ENCODE measurements at regions not wholly inside any gene's neighbourhood (a gene's known extent, or its start where the extent isn't known, plus 50 kb on each side); places are given as distances from the start of the nearest gene placed in this dataset.

- TF ChIP-seq POLR2AphosphoS5 (IDR thresholded peaks at IDR 0.05; ENCODE audit: low read depth) (no peak), REST (IDR thresholded peaks at IDR 0.05; ENCODE audit: insufficient replicate concordance, low read depth) (no peak), CTCF (IDR thresholded peaks at IDR 0.05; ENCODE audit: insufficient read depth, low read length) (no peak), GABPA (IDR thresholded peaks at IDR 0.05; ENCODE audit: low read depth) (no peak), SPI1 (IDR thresholded peaks at IDR 0.05; ENCODE audit: borderline replicate concordance, low read depth) (no peak)
- Histone ChIP-seq H3K4me3 (replicated peaks; ENCODE audit: insufficient read depth, low read length) (no peak overlapping the region), H3K27ac (replicated peaks) (no peak overlapping the region), H3K27me3 (ENCODE audit: insufficient read depth, poor library complexity, severe bottlenecking) (no peaks in the 10 kb centered on the region)
- no peak for DNase-seq (ENCODE audit: low read depth in 1 of 2, low spot score in 1 of 2)
Measured at GRCh38 chr22:48251629-48252028, 1489.2 kb downstream of the TBC1D22A start.

GRCh38 chr22:48250937-48251530 lies 1488.6 kb downstream of the TBC1D22A start:
- no peak for DNase-seq (ENCODE audit: low read depth in 1 of 2, low spot score in 1 of 2)
- H3K27me3 ChIP-seq (ENCODE audit: insufficient read depth, poor library complexity, severe bottlenecking), result no peaks in the 10 kb centered on the region
- TF ChIP-seq SPI1 (IDR thresholded peaks at IDR 0.05; ENCODE audit: borderline replicate concordance, low read depth) (no peak), REST (IDR thresholded peaks at IDR 0.05; ENCODE audit: insufficient replicate concordance, low read depth) (no peak), CTCF (IDR thresholded peaks at IDR 0.05; ENCODE audit: insufficient read depth, low read length) (no peak), GABPA (IDR thresholded peaks at IDR 0.05; ENCODE audit: low read depth) (no peak), POLR2AphosphoS5 (IDR thresholded peaks at IDR 0.05; ENCODE audit: low read depth) (no peak)
- no peak overlapping the region for H3K27ac ChIP-seq (replicated peaks)
- H3K4me3 ChIP-seq (replicated peaks; ENCODE audit: insufficient read depth, low read length), result no peak overlapping the region

GRCh38 chr22:48250286-48250895 lies 1487.9 kb downstream of the TBC1D22A start:
- Histone ChIP-seq H3K27me3 (ENCODE audit: insufficient read depth, poor library complexity, severe bottlenecking) (no peaks in the 10 kb centered on the region), H3K27ac (replicated peaks) (no peak overlapping the region), H3K4me3 (replicated peaks; ENCODE audit: insufficient read depth, low read length) (no peak overlapping the region)
- TF ChIP-seq SPI1 (IDR thresholded peaks at IDR 0.05; ENCODE audit: borderline replicate concordance, low read depth), result no peak
- no peak for TF ChIP-seq GABPA (IDR thresholded peaks at IDR 0.05; ENCODE audit: low read depth)
- TF ChIP-seq REST (IDR thresholded peaks at IDR 0.05; ENCODE audit: insufficient replicate concordance, low read depth), result no peak
- no peak for TF ChIP-seq POLR2AphosphoS5 (IDR thresholded peaks at IDR 0.05; ENCODE audit: low read depth)
- TF ChIP-seq CTCF (IDR thresholded peaks at IDR 0.05; ENCODE audit: insufficient read depth, low read length), result no peak
- no peak for DNase-seq (ENCODE audit: low read depth in 1 of 2, low spot score in 1 of 2)

Measured in HL-60 (cell line).